ENCODE measurements at regions not wholly inside any gene's neighbourhood (a gene's known extent, or its start where the extent isn't known, plus 50 kb on each side); places are given as distances from the start of the nearest gene placed in this dataset.
"Not testable (repeated sequence)": the region's sequence is repeated elsewhere in the genome, so short reads cannot be mapped to it uniquely, and the experiment has no call there.

- H3K4me1 ChIP-seq (ENCODE audit: control insufficient read depth in 1 of 2, insufficient read depth in 2 of 2, low read length in 2 of 2), result peaks cover 10 to 25% of the 10 kb centered on the region in 2 donors
- H4K20me1 ChIP-seq (ENCODE audit: insufficient read depth, low read length), result no peaks in the 10 kb centered on the region
- Mint-ChIP-seq H3K27ac (no peak overlapping the region), H3K4me1 (peaks cover 20% of the 10 kb centered on the region), H3K36me3 (no peaks in the 10 kb centered on the region), H3K27me3 (ENCODE audit: low read depth in 3 of 3) (peaks cover 0 to 2% (median under 1%) of the 10 kb centered on the region in 3 donors), H3K4me3 (no peak overlapping the region), H3K9me3 (peaks cover 2 to 28% (median 16%) of the 10 kb centered on the region in 7 donors)
- WGBS (ENCODE audit: insufficient coverage), result 100% methylated on average over 4 of the region's 5 CpGs
- peaks cover 0 to under 1% of the 10 kb centered on the region in 2 donors for H3K9me3 ChIP-seq (replicated peaks in 1 of 2; ENCODE audit: control insufficient read depth in 1 of 2, insufficient read depth in 1 of 2, low read length in 2 of 2)
- H3K36me3 ChIP-seq (replicated peaks in 1 of 2; ENCODE audit: control insufficient read depth in 1 of 2, insufficient read depth in 2 of 2, low read length in 2 of 2), result no peaks in the 10 kb centered on the region
- no peak overlapping the region for H3K9ac ChIP-seq (ENCODE audit: insufficient read depth, low read length, poor library complexity, severe bottlenecking)
- no peak overlapping the region for H2AFZ ChIP-seq (ENCODE audit: insufficient read depth, low read depth, low read length, poor library complexity, severe bottlenecking)
- no peak overlapping the region for H3K4me3 ChIP-seq (replicated peaks in 1 of 3; ENCODE audit: low read depth in 2 of 3, low read length in 3 of 3)
- H3K27ac ChIP-seq (ENCODE audit: low read depth in 1 of 2, low read length in 2 of 2), result no peak overlapping the region
- DNase-seq, result no peak
- no peak for TF ChIP-seq CTCF (IDR thresholded peaks at IDR 0.05)
- H3K4me2 ChIP-seq (replicated peaks; ENCODE audit: extremely low read depth, low read length, poor library complexity, severe bottlenecking), result no peak overlapping the region
- intact Hi-C loops (cut with micrococcal nuclease), result loop anchor here (5.0 to 10.0 kb wide), 3 partner anchors 59 to 83 kb away; no protein-coding TSS in a partner anchor
- no peaks in the 10 kb centered on the region for H3K27me3 ChIP-seq (ENCODE audit: control insufficient read depth in 2 of 2, insufficient read depth in 2 of 2, low read length in 2 of 2)
- no peaks in the 10 kb centered on the region for H3K79me2 ChIP-seq (ENCODE audit: insufficient read depth, low read length)
Measured at GRCh38 chr3:187858041-187858440, 112.8 kb upstream of the BCL6 start.

- Histone ChIP-seq H3K9me3 (replicated peaks in 1 of 2; ENCODE audit: control insufficient read depth in 1 of 2, insufficient read depth in 1 of 2, low read length in 2 of 2) (no peaks in the 10 kb centered on the region), H3K27me3 (ENCODE audit: control insufficient read depth in 2 of 2, insufficient read depth in 2 of 2, low read length in 2 of 2) (no peaks in the 10 kb centered on the region), H4K20me1 (ENCODE audit: insufficient read depth, low read length) (no peaks in the 10 kb centered on the region), H3K27ac (ENCODE audit: low read depth in 1 of 2, low read length in 2 of 2) (no peak overlapping the region), H3K36me3 (replicated peaks in 1 of 2; ENCODE audit: control insufficient read depth in 1 of 2, insufficient read depth in 2 of 2, low read length in 2 of 2) (no peaks in the 10 kb centered on the region), H3K4me3 (replicated peaks in 1 of 3; ENCODE audit: low read depth in 2 of 3, low read length in 3 of 3) (no peak overlapping the region), H3K4me1 (ENCODE audit: control insufficient read depth in 1 of 2, insufficient read depth in 2 of 2, low read length in 2 of 2) (peaks cover 10 to 22% of the 10 kb centered on the region in 2 donors), H3K9ac (ENCODE audit: insufficient read depth, low read length, poor library complexity, severe bottlenecking) (no peak overlapping the region), H3K4me2 (replicated peaks; ENCODE audit: extremely low read depth, low read length, poor library complexity, severe bottlenecking) (no peak overlapping the region), H3K79me2 (ENCODE audit: insufficient read depth, low read length) (no peaks in the 10 kb centered on the region), H2AFZ (ENCODE audit: insufficient read depth, low read depth, low read length, poor library complexity, severe bottlenecking) (no peak overlapping the region)
- H3K27ac Mint-ChIP-seq, result no peak overlapping the region
- no peak for TF ChIP-seq CTCF (IDR thresholded peaks at IDR 0.05)
- no peak for DNase-seq
- intact Hi-C loops (cut with micrococcal nuclease), result loop anchor here (5.0 to 10.0 kb wide), 3 partner anchors 59 to 84 kb away; no protein-coding TSS in a partner anchor
- H3K27me3 Mint-ChIP-seq (ENCODE audit: low read depth in 3 of 3), result peaks cover 0 to 2% (median 0%) of the 10 kb centered on the region in 3 donors
- no CpG with 5 or more reads among the region's 2 CpGs for WGBS (ENCODE audit: insufficient coverage)
- H3K4me3 Mint-ChIP-seq, result no peak overlapping the region
- H3K36me3 Mint-ChIP-seq, result no peaks in the 10 kb centered on the region
- peaks cover 2 to 25% (median 16%) of the 10 kb centered on the region in 7 donors for H3K9me3 Mint-ChIP-seq
- peaks cover 18% of the 10 kb centered on the region for H3K4me1 Mint-ChIP-seq
Measured at GRCh38 chr3:187858711-187859110, 113.4 kb upstream of the BCL6 start.

GRCh38 chr3:187862701-187863277 is 117.5 kb upstream of the BCL6 start:
- H3K9ac ChIP-seq (ENCODE audit: insufficient read depth, low read length, poor library complexity, severe bottlenecking); H3K27ac Mint-ChIP-seq; H3K4me3 Mint-ChIP-seq; H3K79me2 ChIP-seq (ENCODE audit: insufficient read depth, low read length); H3K4me3 ChIP-seq (replicated peaks in 1 of 3; ENCODE audit: low read depth in 2 of 3, low read length in 3 of 3); H3K27me3 ChIP-seq (ENCODE audit: control insufficient read depth in 2 of 2, insufficient read depth in 2 of 2, low read length in 2 of 2); intact Hi-C loops (cut with micrococcal nuclease); H3K4me1 ChIP-seq (ENCODE audit: control insufficient read depth in 1 of 2, insufficient read depth in 2 of 2, low read length in 2 of 2); H3K36me3 Mint-ChIP-seq; H2AFZ ChIP-seq (ENCODE audit: insufficient read depth, low read depth, low read length, poor library complexity, severe bottlenecking); H3K27me3 Mint-ChIP-seq (ENCODE audit: low read depth in 3 of 3); H3K36me3 ChIP-seq (replicated peaks in 1 of 2; ENCODE audit: control insufficient read depth in 1 of 2, insufficient read depth in 2 of 2, low read length in 2 of 2); DNase-seq; H3K27ac ChIP-seq (ENCODE audit: low read depth in 1 of 2, low read length in 2 of 2); H3K9me3 ChIP-seq (replicated peaks in 1 of 2; ENCODE audit: control insufficient read depth in 1 of 2, insufficient read depth in 1 of 2, low read length in 2 of 2); H4K20me1 ChIP-seq (ENCODE audit: insufficient read depth, low read length); H3K4me1 Mint-ChIP-seq; H3K4me2 ChIP-seq (replicated peaks; ENCODE audit: extremely low read depth, low read length, poor library complexity, severe bottlenecking): not testable (repeated sequence)
- WGBS (ENCODE audit: insufficient coverage), result 83% methylated on average over 1 of the region's 22 CpGs
- peaks cover 2 to 29% (median 16%) of the 10 kb centered on the region in 7 donors for H3K9me3 Mint-ChIP-seq

All from CD14-positive monocyte (primary cell).